Renal pelvis (tissue), 1 donor: ENCODE measurements at regions not wholly inside any gene's neighbourhood (a gene's known extent, or its start where the extent isn't known, plus 50 kb on each side); places are given as distances from the start of the nearest gene placed in this dataset.

Experiments
- DNase-seq: peaks from one replicate; pipeline ENCODE4 v3.0.0-alpha.2; 2013

- no peak for DNase-seq
These were observed 88.4 kb upstream of the TLE3 start for GRCh38 chr15:70186152-70186551.

DNA sequence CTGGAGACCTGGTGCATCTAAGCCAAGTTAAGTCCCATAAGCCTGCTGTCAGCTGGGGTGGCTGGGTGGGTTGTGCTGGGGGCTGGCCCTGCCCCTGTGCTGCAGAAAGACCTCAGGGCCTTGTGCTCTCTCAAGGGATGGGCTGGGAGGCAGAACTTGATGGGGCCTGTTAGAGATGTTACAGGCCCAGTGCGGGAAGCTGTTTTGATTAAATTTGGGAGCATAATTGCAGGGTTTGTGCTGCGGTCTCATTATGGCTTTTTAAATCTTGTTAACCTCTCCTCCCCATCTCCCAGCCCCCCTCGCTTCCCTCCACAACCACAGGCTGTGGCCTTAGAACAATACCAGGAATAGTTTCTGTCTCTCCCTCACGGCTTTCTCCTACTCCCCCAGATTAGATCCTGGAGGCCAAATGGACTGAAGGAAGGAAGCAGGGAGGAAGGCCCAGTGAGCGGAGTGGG is 87.6 kb upstream of the TLE3 start:
- DNase-seq: no peak

DNA sequence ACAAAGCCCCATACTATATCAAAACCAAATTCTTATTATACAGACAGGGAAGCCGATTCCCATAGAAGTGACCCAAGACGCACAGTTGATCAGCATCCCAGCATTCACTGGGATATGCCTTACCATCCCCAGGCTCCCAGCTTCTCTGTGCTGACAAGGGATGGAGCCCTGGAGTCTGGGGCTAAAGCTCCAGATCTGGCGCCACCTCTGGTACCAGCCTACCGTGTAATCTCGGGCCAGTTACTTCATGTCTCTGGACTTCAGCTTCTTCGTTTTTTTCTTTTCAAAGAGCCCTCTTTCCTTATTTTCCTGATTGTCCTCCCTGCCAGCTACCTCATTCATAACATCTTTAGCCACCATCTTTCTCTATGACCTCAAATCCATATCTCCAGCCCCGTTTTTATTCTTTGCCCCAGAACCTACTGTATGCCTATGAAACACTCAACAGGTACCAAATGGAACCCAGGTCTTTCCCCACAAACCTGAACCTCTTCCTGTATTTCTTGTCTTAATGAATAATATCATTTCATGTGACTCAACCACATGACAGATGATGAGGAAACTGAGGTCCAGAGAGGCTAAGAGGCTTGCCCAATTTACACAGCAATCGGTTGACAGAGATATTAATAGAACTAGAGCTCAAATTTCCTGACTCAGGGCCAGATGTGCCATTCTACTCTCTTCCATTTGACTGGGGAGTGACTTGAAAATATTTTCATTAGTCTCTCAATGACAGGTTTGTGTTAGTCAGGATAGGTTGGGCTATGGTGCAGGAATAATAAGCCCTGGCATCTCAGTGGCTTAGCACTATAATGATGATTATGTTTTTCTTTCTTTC is 85.4 kb upstream of the TLE3 start:
- no peak for DNase-seq

DNA sequence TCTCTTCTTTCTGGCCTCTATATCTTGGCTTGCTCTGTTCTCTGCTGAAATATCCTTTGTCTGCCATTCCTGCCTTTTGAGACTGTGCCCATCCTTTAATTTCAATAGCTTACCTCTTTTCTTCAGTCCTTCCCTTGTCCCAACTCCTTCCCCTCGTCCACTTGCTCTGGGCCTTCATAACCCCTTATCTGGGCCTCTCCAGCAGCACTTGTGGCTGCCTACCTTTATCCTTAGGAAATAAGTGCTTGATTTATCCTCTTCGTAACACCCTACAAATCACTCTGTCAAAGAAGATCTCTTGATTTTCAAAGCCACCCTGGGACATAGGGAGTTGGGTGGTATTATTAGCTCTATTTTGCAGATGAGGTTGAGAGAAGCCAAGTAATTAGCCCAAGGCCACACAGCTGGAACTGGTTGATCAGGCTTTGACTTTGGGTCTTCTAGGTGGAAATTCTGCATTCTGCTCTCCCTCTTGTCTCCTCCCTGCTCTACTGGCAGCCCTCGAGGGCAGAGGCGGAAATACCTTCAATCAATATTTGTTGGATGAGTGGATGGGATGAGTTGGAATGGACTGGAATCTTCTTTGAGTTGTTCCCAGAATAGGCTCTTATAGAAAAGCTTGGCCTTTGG is 84.0 kb upstream of the TLE3 start:
- DNase-seq: no peak

DNA sequence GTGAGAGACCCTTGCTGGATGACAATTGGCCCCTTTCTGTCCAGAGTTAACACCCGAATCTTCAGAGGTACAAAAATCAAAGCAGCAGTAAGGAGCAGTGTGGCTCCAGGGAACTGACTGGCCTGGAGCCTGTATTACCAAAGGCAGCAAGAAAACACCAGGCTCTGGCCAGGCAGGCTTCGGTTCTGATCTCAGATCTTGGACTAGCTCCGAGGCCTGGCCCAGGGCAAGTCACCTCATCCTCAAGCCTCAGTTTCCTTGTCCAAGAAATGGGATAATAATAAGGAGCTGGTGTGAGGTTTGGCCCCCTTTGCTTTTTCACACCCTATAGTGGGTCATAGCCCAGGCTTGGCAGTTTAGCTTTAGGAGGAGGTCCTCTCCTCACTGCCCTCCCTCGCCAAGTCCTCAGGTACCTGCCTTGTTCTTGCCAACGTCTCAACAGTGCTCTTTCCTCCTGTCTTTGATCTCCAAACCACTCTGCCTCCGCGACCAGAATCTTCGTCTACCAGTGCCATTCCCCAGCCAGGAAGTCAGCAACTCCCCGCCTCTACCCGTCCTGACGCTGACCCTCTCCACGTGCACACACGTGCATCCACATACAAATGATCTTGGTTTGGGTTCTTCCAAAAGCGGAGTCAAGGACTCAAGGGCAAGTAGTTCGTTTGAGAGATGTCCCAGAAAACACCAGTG is 82.6 kb upstream of the TLE3 start:
- DNase-seq: no peak

DNA sequence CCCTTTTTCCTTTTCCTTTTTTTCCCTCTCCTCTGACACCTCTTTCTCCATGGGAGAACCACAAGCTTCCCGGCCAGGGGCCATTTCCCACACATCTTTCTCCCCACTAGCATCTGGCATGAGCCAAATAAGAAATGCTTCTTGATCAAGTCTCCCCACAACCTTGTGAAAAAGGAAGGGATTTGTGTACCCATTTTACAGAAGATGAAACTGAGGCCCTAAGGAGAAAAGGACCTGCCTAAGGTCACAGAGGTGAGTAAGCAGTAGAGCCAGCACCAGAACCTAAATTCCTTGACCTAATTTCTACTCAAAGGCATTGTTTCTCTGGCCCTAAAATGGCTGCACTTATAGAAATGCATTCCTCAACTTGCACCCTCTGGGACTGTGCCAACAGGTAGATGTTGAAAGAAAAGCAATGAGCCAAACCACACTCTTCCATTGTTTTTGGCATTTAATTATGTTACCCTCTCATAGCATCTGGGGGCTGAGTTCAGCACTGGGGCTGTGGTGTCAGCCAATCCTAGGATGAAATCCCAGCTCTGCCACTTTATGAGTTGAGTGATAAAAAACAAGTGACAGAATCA is 81.7 kb upstream of the TLE3 start:
- no peak for DNase-seq

GRCh38 chr15:70178335-70179084 is 80.8 kb upstream of the TLE3 start:
- no peak for DNase-seq

DNA sequence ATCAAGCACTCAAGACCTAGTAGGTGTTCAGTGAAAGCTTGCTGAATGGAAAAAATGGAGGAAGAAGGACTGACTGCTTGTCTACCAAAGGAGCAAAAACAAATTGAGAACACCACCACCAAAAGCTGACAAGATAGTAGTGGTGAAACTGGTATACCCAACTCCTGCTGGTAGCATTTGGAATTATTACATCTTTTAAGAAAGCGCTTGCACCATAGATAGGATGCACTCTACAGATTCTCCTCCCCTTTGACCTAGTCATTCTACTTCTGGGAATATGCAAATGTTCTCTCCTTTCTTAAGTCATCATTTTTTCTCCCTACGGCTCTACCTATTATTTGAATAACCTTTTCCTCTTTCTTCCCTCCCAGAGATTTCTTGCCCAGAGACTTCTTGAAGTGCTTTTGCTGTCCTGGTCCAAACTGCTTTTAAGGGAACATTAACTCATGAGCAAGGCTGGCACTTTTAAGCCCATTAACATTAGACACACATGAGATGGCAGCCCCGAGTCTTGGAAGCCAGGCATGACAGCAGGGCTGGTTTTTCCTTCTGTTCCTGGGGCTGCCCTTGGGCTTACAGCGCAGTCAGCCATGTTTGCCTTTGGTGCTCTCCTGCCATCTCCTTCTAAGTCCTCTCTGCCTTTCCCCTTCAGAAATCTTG is 75.0 kb upstream of the TLE3 start:
- peak; percentile 14 for DNase-seq

GRCh38 chr15:70172124-70172523 is 74.4 kb upstream of the TLE3 start:
- no peak for DNase-seq

- no peak for DNase-seq
These were observed 73.7 kb upstream of the TLE3 start for GRCh38 chr15:70171256-70171886.

GRCh38 chr15:70170096-70170699 is 72.5 kb upstream of the TLE3 start:
- no peak for DNase-seq

DNA sequence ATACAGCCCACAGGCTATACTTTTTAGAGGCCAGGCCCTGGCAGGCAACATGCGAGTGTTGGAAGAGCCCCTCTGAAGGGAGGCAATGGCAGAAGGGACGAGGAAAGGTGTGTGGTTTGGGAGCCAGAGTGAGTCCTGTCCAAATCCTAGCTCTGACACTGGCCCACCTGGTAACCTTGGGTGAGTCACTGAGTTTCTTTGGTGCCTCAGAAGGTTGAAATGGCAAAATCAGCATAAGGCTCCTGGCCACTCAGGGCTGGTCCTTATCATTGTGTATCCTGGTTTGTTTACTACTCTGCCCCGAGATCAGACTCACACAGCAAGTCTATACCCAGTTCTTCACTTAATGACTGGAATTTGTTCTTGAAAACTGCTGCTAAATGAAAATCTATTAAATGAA is 71.4 kb upstream of the TLE3 start:
- no peak for DNase-seq

- DNase-seq: no peak
These were observed 69.4 kb upstream of the TLE3 start for GRCh38 chr15:70167155-70167554.

DNA sequence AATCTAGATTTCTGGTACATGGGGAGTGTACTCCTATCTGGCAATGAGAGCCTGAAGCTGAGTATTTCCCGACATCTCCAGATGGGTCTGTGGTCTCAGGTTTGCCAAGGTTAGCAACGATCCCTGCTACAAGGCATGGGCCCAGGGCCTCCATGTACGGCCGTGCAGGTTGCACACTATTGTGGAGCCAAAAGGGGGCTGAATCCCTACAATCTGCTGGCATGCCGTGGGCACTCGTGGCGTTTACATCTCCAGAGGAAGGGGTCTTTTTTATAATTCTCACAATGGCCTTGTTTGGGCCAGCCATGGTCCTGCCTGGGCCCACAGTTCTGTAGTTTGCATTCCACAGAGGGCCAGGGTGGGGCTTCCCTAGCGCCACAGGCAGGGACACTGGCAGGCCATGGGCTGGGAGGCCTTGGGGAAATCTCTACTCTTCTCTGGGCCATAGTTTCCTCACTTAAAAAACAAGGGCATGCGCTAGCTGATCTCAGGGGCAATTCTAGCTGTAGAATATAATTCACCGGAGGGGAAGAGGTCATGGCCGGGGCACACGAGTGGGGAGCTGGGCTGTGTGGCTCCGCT is 68.9 kb upstream of the TLE3 start:
- no peak for DNase-seq

DNA sequence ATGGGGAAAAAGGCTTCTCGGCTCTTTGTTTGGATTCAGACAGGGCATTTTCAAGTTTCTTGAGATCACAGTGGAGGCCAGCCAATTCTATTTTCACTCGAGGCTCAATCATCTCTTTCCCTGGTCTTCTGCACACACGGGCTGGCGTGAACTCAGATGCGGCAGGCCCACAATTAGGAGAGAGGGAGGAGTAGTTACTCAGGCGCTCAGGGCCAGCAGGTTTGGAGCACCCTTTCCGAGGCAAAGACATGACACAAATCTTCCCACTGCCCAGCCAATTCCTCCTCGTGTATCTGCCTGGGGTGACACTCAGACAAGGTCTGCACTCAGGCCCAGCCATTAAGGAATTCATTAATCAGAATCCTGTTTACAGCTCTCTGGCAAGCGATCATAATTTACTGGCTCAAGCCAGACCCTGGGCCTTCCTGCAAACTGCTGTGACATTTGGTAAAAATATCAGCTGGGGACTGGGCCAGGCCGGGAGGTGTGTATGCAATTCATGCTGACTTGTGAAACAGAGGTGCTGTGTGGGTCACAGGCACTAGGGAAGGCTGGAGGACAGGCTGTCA is 68.1 kb upstream of the TLE3 start:
- no peak for DNase-seq

DNA sequence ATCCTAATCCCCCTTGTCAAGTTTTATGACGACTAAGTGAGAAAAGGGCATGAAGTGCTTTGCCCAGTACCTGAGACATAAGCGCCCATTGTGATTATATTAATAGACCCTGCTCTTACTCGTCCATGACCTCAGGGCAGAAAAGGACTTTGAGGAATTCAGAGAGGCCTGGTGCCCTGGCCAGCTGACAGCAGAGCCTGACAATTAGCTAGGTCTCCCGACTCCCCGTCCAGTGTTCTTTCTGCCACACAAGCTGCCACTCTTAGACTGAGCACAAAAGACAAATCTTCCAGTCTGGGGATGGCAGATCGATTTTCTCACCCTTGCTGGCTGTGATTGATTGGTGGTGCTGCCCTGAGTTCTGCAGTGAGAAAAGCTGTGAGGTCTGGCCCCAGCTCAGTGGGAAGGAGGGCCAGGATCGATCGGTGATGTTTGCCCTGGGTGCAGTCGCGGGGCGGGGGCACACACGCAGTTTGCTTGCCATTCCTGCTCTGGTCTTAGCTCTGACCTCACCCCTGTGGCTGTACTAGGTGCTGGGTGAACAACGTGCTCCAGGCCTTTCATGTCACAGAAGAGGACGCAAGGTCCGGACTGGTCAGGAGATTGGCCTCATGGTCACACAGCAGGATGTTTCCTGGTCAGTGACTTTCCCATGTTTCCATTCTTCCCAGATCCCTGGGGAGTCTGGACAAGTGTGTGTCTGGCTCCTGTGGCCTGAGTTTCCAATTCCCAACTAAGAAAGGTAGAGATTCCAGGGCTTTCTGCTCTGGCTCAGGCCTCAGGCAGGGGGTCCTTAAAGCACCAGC is 67.4 kb upstream of the TLE3 start:
- DNase-seq: no peak

DNA sequence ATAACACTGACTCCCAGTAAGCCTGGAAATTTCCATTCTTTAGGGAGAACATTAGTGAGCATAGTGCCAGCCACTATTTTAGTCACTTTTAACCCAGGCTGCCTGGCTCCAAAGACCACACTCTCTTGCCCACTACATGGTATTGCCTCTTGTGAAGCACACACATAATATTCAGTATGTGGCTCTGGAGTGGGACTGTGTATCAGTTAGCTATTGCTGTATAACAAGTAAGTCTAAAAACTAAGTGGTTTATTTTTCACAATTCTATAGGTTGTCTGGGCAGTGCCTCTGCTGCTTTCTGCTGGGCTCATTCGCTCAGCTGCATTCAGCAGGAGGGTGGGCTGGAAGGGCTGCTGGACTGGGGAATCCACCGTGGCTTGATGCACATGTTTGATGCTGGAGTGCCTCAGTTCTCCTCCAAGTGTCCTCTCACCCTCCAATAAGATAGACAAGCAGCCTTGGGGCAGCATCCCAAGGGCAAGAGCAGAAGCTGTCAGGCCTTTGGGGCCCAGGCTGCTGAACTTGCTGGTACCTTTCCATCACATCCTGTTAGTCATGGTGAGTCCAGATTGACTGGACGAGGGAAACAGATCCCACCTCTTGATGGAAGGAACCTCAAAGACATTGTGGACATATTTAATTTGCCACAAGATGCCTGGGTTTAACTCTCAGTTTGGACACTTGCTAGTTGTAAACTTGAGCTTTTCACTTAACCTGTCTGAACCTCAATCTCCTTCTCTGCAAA is 66.6 kb upstream of the TLE3 start:
- DNase-seq: no peak
